ENCODE measurements at regions not wholly inside any gene's neighbourhood (a gene's known extent, or its start where the extent isn't known, plus 50 kb on each side); places are given as distances from the start of the nearest gene placed in this dataset.

DNA sequence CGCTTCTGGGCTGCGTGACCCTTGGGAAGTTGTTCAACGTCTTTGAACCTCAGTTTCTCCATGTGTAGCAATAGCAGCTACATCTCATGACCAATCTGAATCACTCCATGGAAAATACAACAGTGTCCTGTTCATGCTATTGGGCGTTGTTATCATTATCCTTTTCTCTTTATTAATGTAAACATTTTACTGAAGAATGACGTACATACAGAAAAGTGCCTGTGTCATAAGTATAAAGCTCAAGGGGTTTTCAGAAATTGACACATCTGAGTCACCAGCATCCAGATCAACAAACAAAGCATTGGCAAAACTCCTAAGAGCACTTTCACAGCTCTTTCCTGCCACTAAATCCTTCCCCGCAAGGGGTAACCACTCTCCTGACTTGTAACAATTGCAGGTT is 438.4 kb downstream of the XYLT1 start:
- no peak overlapping the region for H3K18ac ChIP-seq (ENCODE audit: low read depth, low read length)
- no peak overlapping the region for H3K56ac ChIP-seq (ENCODE audit: extremely low read depth, insufficient read depth, low read length)
- H4K5ac ChIP-seq (ENCODE audit: low read depth, low read length) = no peak overlapping the region
- no peak for DNase-seq
- no peak overlapping the region for H4K91ac ChIP-seq (ENCODE audit: insufficient read depth, low read depth, low read length)
- WGBS, 2 experiments (ENCODE audit: extremely low coverage in 2 of 2, insufficient read length in 1 of 2) = no CpG with 5 or more reads among the region's 6 CpGs
- ChIA-PET CTCF (no interaction called here), POLR2A (ENCODE audit: unreplicated experiment) (no interaction called here)
- TF ChIP-seq POLR2A (IDR thresholded peaks at IDR 0.05; ENCODE audit: low read depth, low read length) (no peak), RFX5 (IDR thresholded peaks at IDR 0.05; ENCODE audit: low read depth, low read length) (no peak), CEBPB (IDR thresholded peaks at IDR 0.05; ENCODE audit: low read depth, low read length) (no peak), MXI1 (IDR thresholded peaks at IDR 0.05; ENCODE audit: borderline replicate concordance, low read depth, low read length) (no peak), RAD21 (IDR thresholded peaks at IDR 0.05; ENCODE audit: low read length) (no peak), CHD1 (IDR thresholded peaks at IDR 0.05; ENCODE audit: low read depth, low read length) (no peak), RCOR1 (IDR thresholded peaks at IDR 0.05; ENCODE audit: insufficient replicate concordance, low read length) (no peak), SMC3 (IDR thresholded peaks at IDR 0.05; ENCODE audit: low read depth, low read length) (no peak), MAFK (IDR thresholded peaks at IDR 0.05; ENCODE audit: low read depth, low read length) (no peak), FOS (IDR thresholded peaks at IDR 0.05; ENCODE audit: low read depth, low read length) (no peak), MAZ (IDR thresholded peaks at IDR 0.05; ENCODE audit: borderline replicate concordance, low read depth, low read length) (no peak), NFE2L2 (IDR thresholded peaks at IDR 0.05; ENCODE audit: low read depth, low read length) (no peak), BHLHE40 (IDR thresholded peaks at IDR 0.05; ENCODE audit: low read depth, low read length) (no peak)
- TF ChIP-seq, protein P1, sequence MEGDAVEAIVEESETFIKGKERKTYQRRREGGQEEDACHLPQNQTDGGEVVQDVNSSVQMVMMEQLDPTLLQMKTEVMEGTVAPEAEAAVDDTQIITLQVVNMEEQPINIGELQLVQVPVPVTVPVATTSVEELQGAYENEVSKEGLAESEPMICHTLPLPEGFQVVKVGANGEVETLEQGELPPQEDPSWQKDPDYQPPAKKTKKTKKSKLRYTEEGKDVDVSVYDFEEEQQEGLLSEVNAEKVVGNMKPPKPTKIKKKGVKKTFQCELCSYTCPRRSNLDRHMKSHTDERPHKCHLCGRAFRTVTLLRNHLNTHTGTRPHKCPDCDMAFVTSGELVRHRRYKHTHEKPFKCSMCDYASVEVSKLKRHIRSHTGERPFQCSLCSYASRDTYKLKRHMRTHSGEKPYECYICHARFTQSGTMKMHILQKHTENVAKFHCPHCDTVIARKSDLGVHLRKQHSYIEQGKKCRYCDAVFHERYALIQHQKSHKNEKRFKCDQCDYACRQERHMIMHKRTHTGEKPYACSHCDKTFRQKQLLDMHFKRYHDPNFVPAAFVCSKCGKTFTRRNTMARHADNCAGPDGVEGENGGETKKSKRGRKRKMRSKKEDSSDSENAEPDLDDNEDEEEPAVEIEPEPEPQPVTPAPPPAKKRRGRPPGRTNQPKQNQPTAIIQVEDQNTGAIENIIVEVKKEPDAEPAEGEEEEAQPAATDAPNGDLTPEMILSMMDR (conservative IDR thresholded peaks at IDR 0.05; ENCODE audit: low read depth, low read length) = no peak
- TF ChIP-seq, protein P2, sequence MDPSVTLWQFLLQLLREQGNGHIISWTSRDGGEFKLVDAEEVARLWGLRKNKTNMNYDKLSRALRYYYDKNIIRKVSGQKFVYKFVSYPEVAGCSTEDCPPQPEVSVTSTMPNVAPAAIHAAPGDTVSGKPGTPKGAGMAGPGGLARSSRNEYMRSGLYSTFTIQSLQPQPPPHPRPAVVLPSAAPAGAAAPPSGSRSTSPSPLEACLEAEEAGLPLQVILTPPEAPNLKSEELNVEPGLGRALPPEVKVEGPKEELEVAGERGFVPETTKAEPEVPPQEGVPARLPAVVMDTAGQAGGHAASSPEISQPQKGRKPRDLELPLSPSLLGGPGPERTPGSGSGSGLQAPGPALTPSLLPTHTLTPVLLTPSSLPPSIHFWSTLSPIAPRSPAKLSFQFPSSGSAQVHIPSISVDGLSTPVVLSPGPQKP (IDR thresholded peaks at IDR 0.05; ENCODE audit: borderline replicate concordance, low read depth, low read length) = no peak
- TF ChIP-seq, protein P3, sequence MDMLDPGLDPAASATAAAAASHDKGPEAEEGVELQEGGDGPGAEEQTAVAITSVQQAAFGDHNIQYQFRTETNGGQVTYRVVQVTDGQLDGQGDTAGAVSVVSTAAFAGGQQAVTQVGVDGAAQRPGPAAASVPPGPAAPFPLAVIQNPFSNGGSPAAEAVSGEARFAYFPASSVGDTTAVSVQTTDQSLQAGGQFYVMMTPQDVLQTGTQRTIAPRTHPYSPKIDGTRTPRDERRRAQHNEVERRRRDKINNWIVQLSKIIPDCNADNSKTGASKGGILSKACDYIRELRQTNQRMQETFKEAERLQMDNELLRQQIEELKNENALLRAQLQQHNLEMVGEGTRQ (IDR thresholded peaks at IDR 0.05; ENCODE audit: low read depth, low read length) = no peak
- no peak overlapping the region for H2BK20ac ChIP-seq (ENCODE audit: low read depth, low read length)
- no peak overlapping the region for H3K4me2 ChIP-seq (ENCODE audit: low read depth, low read length)
- H2BK120ac ChIP-seq (ENCODE audit: low read depth, low read length) = no peak overlapping the region
- no peak overlapping the region for H3K27ac ChIP-seq (ENCODE audit: insufficient read depth, low read length)
- H3K27me3 ChIP-seq (ENCODE audit: control insufficient read depth, insufficient read depth, low read length) = no peaks in the 10 kb centered on the region
- H3K14ac ChIP-seq (replicated peaks; ENCODE audit: low read depth, low read length) = no peak overlapping the region
- no peak overlapping the region for H3K9ac ChIP-seq (ENCODE audit: low read depth, low read length)
- in situ Hi-C loops (cut with MboI; ENCODE audit: low sequenced_read_pairs) (no loop called here), intact Hi-C loops (cut with micrococcal nuclease) (no loop called here), dilution Hi-C loops (cut with HindIII; ENCODE audit: low sequenced_read_pairs, unreplicated experiment) (no loop called here)
- no peak overlapping the region for H4K8ac ChIP-seq (ENCODE audit: low read depth in 2 of 2, low read length in 2 of 2)
- no peak overlapping the region for H2AK5ac ChIP-seq (ENCODE audit: low read depth, low read length)
- no peak for ATAC-seq (ENCODE audit: low read depth)
- H2BK5ac ChIP-seq (ENCODE audit: low read depth, low read length, poor library complexity, severe bottlenecking) = no peak overlapping the region
- H4K20me1 ChIP-seq (ENCODE audit: insufficient read depth, low read length) = no peaks in the 10 kb centered on the region
- H2BK15ac ChIP-seq (ENCODE audit: low read depth, low read length) = no peak overlapping the region
- H3K9me3 ChIP-seq (ENCODE audit: control insufficient read depth, insufficient read depth, low read length) = no peaks in the 10 kb centered on the region
- H3K9me1 ChIP-seq (ENCODE audit: insufficient read depth, low read length) = no peaks in the 10 kb centered on the region
- H3K23ac ChIP-seq (ENCODE audit: low read depth, low read length) = no peak overlapping the region
- no peak overlapping the region for H3K4me3 ChIP-seq (ENCODE audit: insufficient read depth, low read depth, low read length)
- no peak overlapping the region for H2AK9ac ChIP-seq (replicated peaks; ENCODE audit: low read depth, low read length, poor library complexity)
- H3K79me1 ChIP-seq (ENCODE audit: low read depth in 1 of 2, low read length in 2 of 2) = no peaks in the 10 kb centered on the region
- BruUV-seq (replicated peaks) = no TSS peak
- H3K4me1 ChIP-seq (ENCODE audit: control insufficient read depth, insufficient read depth, low read length) = no peaks in the 10 kb centered on the region
- H2AFZ ChIP-seq (replicated peaks; ENCODE audit: low read length, poor library complexity) = no peak overlapping the region
- no peaks in the 10 kb centered on the region for H3K36me3 ChIP-seq (ENCODE audit: control insufficient read depth, insufficient read depth, low read length)
- no peak overlapping the region for H3K4ac ChIP-seq (ENCODE audit: low read depth, low read length)
